GM12864 (cell line): ENCODE measurements at regions not wholly inside any gene's neighbourhood (a gene's known extent, or its start where the extent isn't known, plus 50 kb on each side); places are given as distances from the start of the nearest gene placed in this dataset.

Experiments used
- DNase-seq: peaks from one replicate; pipeline ENCODE4 v3.0.0-alpha.2; 2011; ENCODE audit warnings: low read depth
- H3K4me3 ChIP-seq: 2 replicates; pipeline ENCODE4 v1.5.1; 2011; ENCODE audit warnings: mild to moderate bottlenecking, low read depth, low read length, control low read depth
- TF ChIP-seq, protein P1 (sequence below): IDR thresholded peaks from 2 replicates; pipeline ENCODE4 v1.5.1; 2011; ENCODE audit warnings: low read depth, mild to moderate bottlenecking, moderate library complexity, low read length, control low read depth, inconsistent platforms; ENCODE audit errors: missing control alignments

DNA sequence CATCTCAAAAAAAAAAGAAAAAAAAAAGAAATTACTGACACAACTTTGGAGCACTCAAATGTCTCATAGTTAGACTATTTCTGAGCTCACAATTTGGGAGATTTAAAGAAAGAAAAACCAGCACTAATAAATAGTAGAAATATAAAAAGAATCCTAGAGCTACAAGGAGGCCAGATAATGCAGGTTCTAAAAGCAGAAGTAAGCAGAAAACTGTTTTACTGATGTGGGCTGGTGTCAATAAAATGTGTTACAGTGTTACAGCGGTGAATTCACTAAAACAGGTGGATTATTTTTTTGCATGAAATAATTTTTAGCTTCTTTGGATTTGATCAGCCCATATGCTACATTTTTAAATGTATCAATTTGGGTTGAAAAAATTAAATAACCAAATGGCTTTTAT lies 375.9 kb downstream of the GPM6A start:
- DNase-seq, result no peak
- TF ChIP-seq, protein P1, sequence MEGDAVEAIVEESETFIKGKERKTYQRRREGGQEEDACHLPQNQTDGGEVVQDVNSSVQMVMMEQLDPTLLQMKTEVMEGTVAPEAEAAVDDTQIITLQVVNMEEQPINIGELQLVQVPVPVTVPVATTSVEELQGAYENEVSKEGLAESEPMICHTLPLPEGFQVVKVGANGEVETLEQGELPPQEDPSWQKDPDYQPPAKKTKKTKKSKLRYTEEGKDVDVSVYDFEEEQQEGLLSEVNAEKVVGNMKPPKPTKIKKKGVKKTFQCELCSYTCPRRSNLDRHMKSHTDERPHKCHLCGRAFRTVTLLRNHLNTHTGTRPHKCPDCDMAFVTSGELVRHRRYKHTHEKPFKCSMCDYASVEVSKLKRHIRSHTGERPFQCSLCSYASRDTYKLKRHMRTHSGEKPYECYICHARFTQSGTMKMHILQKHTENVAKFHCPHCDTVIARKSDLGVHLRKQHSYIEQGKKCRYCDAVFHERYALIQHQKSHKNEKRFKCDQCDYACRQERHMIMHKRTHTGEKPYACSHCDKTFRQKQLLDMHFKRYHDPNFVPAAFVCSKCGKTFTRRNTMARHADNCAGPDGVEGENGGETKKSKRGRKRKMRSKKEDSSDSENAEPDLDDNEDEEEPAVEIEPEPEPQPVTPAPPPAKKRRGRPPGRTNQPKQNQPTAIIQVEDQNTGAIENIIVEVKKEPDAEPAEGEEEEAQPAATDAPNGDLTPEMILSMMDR, result no peak
- H3K4me3 ChIP-seq, result no peak overlapping the region

- no peak for DNase-seq
- TF ChIP-seq, protein P1, result no peak
- no peak overlapping the region for H3K4me3 ChIP-seq
Measured at GRCh38 chr4:175440786-175441185, 371.3 kb downstream of the GPM6A start.

DNA sequence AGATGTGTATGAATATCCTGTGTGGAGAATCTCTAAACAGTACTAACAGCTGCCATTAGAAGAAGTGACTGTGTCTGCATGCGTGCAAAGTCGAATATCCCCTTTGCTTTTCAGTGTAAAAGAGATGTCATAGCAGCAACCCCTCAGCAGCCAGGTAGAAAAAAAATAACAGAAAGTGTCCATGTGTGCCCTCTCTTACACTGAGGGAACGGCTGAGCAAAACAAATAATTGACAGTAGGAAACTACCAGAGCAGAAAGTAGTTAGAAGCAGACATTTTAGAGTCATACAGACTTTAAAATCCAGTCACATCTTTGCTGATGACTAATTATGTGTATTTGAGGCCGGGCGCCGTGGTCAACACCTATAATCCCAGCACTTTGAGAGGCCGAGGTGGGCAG lies 370.8 kb downstream of the GPM6A start:
- TF ChIP-seq, protein P1, result no peak
- DNase-seq, result no peak
- H3K4me3 ChIP-seq, result no peak overlapping the region

DNA sequence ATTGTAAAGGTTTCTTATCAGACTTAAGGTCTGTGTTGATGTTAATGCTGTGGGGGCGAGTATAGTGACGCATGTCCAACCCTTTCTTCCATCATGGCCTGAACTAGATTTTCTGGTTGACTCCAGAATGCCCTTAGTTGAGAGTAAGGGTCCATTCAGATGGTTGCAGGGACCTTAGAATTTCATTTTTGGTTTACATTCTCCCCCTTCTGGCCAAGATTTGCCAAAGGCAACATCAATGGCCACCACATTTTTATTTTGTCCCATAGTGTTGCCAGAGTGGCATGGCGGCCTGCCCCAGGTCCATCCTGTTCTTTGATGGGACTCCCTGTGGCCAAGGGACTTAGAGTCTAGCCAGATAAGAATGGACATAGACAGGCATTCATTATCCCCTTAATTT lies 368.5 kb downstream of the GPM6A start:
- no peak for DNase-seq
- TF ChIP-seq, protein P1, result no peak
- no peak overlapping the region for H3K4me3 ChIP-seq

- H3K4me3 ChIP-seq, result no peak overlapping the region
- TF ChIP-seq, protein P1, result no peak
- DNase-seq, result no peak
Measured at GRCh38 chr4:175444512-175444911, 367.6 kb downstream of the GPM6A start.

- TF ChIP-seq, protein P1, result no peak
- no peak overlapping the region for H3K4me3 ChIP-seq
- no peak for DNase-seq
Measured at GRCh38 chr4:175447016-175447415, 365.0 kb downstream of the GPM6A start.

GRCh38 chr4:175450446-175450845 lies 361.6 kb downstream of the GPM6A start:
- TF ChIP-seq, protein P1, result no peak
- no peak overlapping the region for H3K4me3 ChIP-seq
- no peak for DNase-seq
